Pancreas (tissue), 10 donors: ENCODE measurements at regions not wholly inside any gene's neighbourhood (a gene's known extent, or its start where the extent isn't known, plus 50 kb on each side); places are given as distances from the start of the nearest gene placed in this dataset.
A peak's percentile ranks its signal among the peaks of the same experiment; 100 is the strongest.

ENCODE experiments used
- ATAC-seq, 4 donors: fragments of 200-7000 bp; cut with Tn5 transposase; one replicate each; pipeline versions ENCODE4 v1.8.0 to v1.9.1; 2020; ENCODE audit warnings: mild to moderate bottlenecking in 4 of 4, moderate library complexity in 4 of 4
- DNase-seq, 6 donors: peaks; one replicate each; pipeline ENCODE4 v3.0.0-alpha.2; 2020
- FAIRE-seq: peaks from 2 replicates; lab custom pipeline; 2012; peaks lifted over from hg19 to GRCh38; lab: Jason Lieb, UNC
- H3K27ac ChIP-seq, 4 donors: fragments of 200-600 bp; sonication (generic); 1 replicate in 3 of 4; 2 replicates in 1 of 4; pipeline versions ENCODE4 v1.5.0 to v1.8.0; 2020
- H3K27me3 ChIP-seq, 4 donors: fragments of 200-600 bp; one replicate each; pipeline ENCODE4 v1.8.0; 2021
- H3K36me3 ChIP-seq, 3 donors: fragments of 200-600 bp; sonication (generic) in 1 of 3; one replicate each; pipeline versions ENCODE4 v1.5.0 to v1.8.0; 2020 to 2021
- H3K4me1 ChIP-seq, 3 donors: fragments of 200-600 bp; one replicate each; pipeline ENCODE4 v1.8.0; 2021
- H3K4me3 ChIP-seq, 4 donors: fragments of 200-600 bp; sonication (generic) in 2 of 4; one replicate each; pipeline versions ENCODE4 v1.5.0 to v1.8.0; 2020 to 2021
- H3K9me3 ChIP-seq, 4 donors: fragments of 200-600 bp; one replicate each; pipeline ENCODE4 v1.8.0; 2021
- CTCF ChIP-seq, 4 donors: fragments of 200-600 bp; sonication (generic) in 3 of 4; IDR thresholded peaks; one replicate each; pipeline versions ENCODE4 v1.5.0 to v1.8.0; 2021; ENCODE audit warnings: antibody characterized with exemption in 4 of 4
- WGBS, 2 donors: extraction: QIAGEN DNeasy Blood & Tissue Kit; methylation state at CpG; one replicate each; pipeline ENCODE4 v1.1.7; 2013; 5-methylcytosine and 5-hydroxymethylcytosine counted together
- intact Hi-C, 3 donors: fragments of 100-400 bp; cut with DNase I; formaldehyde crosslinking; loops; one replicate each; pipeline versions ENCODE4 v1.11.1 to v1.14.2; 2022
- donor health status: healthy with polysubstance abuse.
- donor health status: DM: no; HTN: no; CAD: no; lungs with moderate emphysema.
- donor health status: DM: no; HTN: no; CAD: no.
- donor health status: control.
- donor health status: control.
- donor health status: Bipolar disorder and iron deficiency.
- donor health status: DM: yes; HTN: yes; CAD: no.
- donor health status: DM: no; HTN: no; CAD: no.
- donor health status: DM: no; HTN: no; CAD: no.
- donor health status: DM: yes; HTN: yes; CAD: no.

- Histone ChIP-seq H3K36me3 (no peaks in the 10 kb centered on the region), H3K4me1 (peaks cover 4 to 21% (median 7%) of the 10 kb centered on the region in 3 donors), H3K27ac (peak overlapping the region in 1 of 4 donors; percentile 8), H3K27me3 (no peaks in the 10 kb centered on the region), H3K4me3 (no peak overlapping the region), H3K9me3 (no peaks in the 10 kb centered on the region)
- ATAC-seq (peak in 1 of 4 donors; percentile 9), FAIRE-seq (no peak), DNase-seq (no peak)
- intact Hi-C loops = no loop called here
- WGBS, 2 donors = 92 to 93% methylated on average over 3 of the region's 3 CpGs
- TF ChIP-seq CTCF (IDR thresholded peaks at IDR 0.05) = no peak
Measured at GRCh38 chr10:113983552-113983951, 60.1 kb upstream of the ADRB1 start.

- Histone ChIP-seq H3K4me1 (peaks cover 4 to 21% (median 7%) of the 10 kb centered on the region in 3 donors), H3K9me3 (no peaks in the 10 kb centered on the region), H3K27me3 (no peaks in the 10 kb centered on the region), H3K4me3 (no peak overlapping the region), H3K36me3 (no peaks in the 10 kb centered on the region), H3K27ac (no peak overlapping the region)
- DNase-seq (no peak), FAIRE-seq (no peak), ATAC-seq (no peak)
- intact Hi-C loops = no loop called here
- TF ChIP-seq CTCF (IDR thresholded peaks at IDR 0.05) = no peak
- 89 to 94% methylated on average over 5 of the region's 5 CpGs for WGBS, 2 donors
Measured at GRCh38 chr10:113985297-113985844, 58.3 kb upstream of the ADRB1 start.

GRCh38 chr10:113986316-113986715 is 57.4 kb upstream of the ADRB1 start:
- intact Hi-C loops = no loop called here
- 86 to 94% methylated on average over 6 of the region's 6 CpGs for WGBS, 2 donors

GRCh38 chr10:113987156-113987555 is 56.5 kb upstream of the ADRB1 start:
- 92 to 100% methylated on average over 3 of the region's 3 CpGs for WGBS, 2 donors
- intact Hi-C loops = no loop called here
- H3K36me3 ChIP-seq = no peaks in the 10 kb centered on the region
- no peak for DNase-seq
- no peak for FAIRE-seq
- no peaks in the 10 kb centered on the region for H3K9me3 ChIP-seq
- TF ChIP-seq CTCF (IDR thresholded peaks at IDR 0.05) = no peak
- no peak overlapping the region for H3K4me3 ChIP-seq
- ATAC-seq = no peak
- H3K27ac ChIP-seq = no peak overlapping the region
- no peaks in the 10 kb centered on the region for H3K27me3 ChIP-seq
- peaks cover 4 to 17% (median 7%) of the 10 kb centered on the region in 3 donors for H3K4me1 ChIP-seq

More at GRCh38 chr10:113986316-113986715, 57.4 kb upstream of the ADRB1 start:
- no peak overlapping the region for H3K27ac ChIP-seq
- FAIRE-seq (no peak), ATAC-seq (no peak), DNase-seq (no peak)
- no peaks in the 10 kb centered on the region for H3K36me3 ChIP-seq
- no peak for TF ChIP-seq CTCF (IDR thresholded peaks at IDR 0.05)
- no peak overlapping the region for H3K4me3 ChIP-seq
- no peaks in the 10 kb centered on the region for H3K9me3 ChIP-seq
- H3K4me1 ChIP-seq = peaks cover 4 to 21% (median 7%) of the 10 kb centered on the region in 3 donors
- no peaks in the 10 kb centered on the region for H3K27me3 ChIP-seq

GRCh38 chr10:113987805-113988204 is 55.9 kb upstream of the ADRB1 start:
- TF ChIP-seq CTCF (IDR thresholded peaks at IDR 0.05) = no peak
- no peaks in the 10 kb centered on the region for H3K36me3 ChIP-seq
- intact Hi-C loops = no loop called here
- no peaks in the 10 kb centered on the region for H3K27me3 ChIP-seq
- DNase-seq (no peak), ATAC-seq (no peak), FAIRE-seq (no peak)
- no peak overlapping the region for H3K4me3 ChIP-seq
- no peaks in the 10 kb centered on the region for H3K9me3 ChIP-seq
- peaks cover 1 to 11% (median 3%) of the 10 kb centered on the region in 3 donors for H3K4me1 ChIP-seq
- no peak overlapping the region for H3K27ac ChIP-seq
- WGBS, 2 donors = 79 to 95% methylated on average over 2 of the region's 2 CpGs
